IPS DF 4.7 (cell line): ENCODE measurements at regions not wholly inside any gene's neighbourhood (a gene's known extent, or its start where the extent isn't known, plus 50 kb on each side); places are given as distances from the start of the nearest gene placed in this dataset.
"Not testable (repeated sequence)": the region's sequence is repeated elsewhere in the genome, so short reads cannot be mapped to it uniquely, and the experiment has no call there.

Experiments
- DNase-seq: peaks from one replicate; pipeline ENCODE4 v3.0.0-alpha.2; 2013; ENCODE audit warnings: low spot score; ENCODE audit errors: extremely low read depth

- DNase-seq = no peak
Measured at GRCh38 chr5:66348387-66349125, 204.5 kb downstream of the SREK1 start.

- DNase-seq = no peak
Measured at GRCh38 chr5:66351813-66352212, 207.7 kb downstream of the SREK1 start.

GRCh38 chr5:66353186-66353585, 209.1 kb downstream of the SREK1 start:
- no peak for DNase-seq

GRCh38 chr5:66354422-66354821, 210.3 kb downstream of the SREK1 start:
- DNase-seq = no peak

- DNase-seq = no peak
Measured at GRCh38 chr5:66356011-66356565, 212.0 kb downstream of the SREK1 start.

GRCh38 chr5:66358741-66359140, 214.6 kb downstream of the SREK1 start:
- no peak for DNase-seq

- DNase-seq = no peak
Measured at GRCh38 chr5:66361070-66361469, 217.0 kb downstream of the SREK1 start.

- DNase-seq = no peak
Measured at GRCh38 chr5:66362046-66362445, 217.9 kb downstream of the SREK1 start.

GRCh38 chr5:66362687-66363086, 218.6 kb downstream of the SREK1 start:
- DNase-seq = no peak

- DNase-seq = no peak
Measured at GRCh38 chr5:66363097-66363496, 219.0 kb downstream of the SREK1 start.

GRCh38 chr5:66364186-66364585, 220.1 kb downstream of the SREK1 start:
- DNase-seq = no peak

- DNase-seq = no peak
Measured at GRCh38 chr5:66365981-66366380, 221.9 kb downstream of the SREK1 start.

- DNase-seq = no peak
Measured at GRCh38 chr5:66367814-66368541, 223.9 kb downstream of the SREK1 start.

GRCh38 chr5:66368811-66369210, 224.7 kb downstream of the SREK1 start:
- DNase-seq = no peak

- DNase-seq = no peak
Measured at GRCh38 chr5:66377747-66378146, 218.4 kb upstream of the MAST4 start.

- no peak for DNase-seq
Measured at GRCh38 chr5:66378407-66378806, 217.8 kb upstream of the MAST4 start.

- DNase-seq = no peak
Measured at GRCh38 chr5:66382152-66382551, 214.0 kb upstream of the MAST4 start.

- DNase-seq = not testable (repeated sequence)
Measured at GRCh38 chr5:66405145-66405544, 191.0 kb upstream of the MAST4 start.

GRCh38 chr5:66406761-66407336, 189.3 kb upstream of the MAST4 start:
- no peak for DNase-seq

- DNase-seq = no peak
Measured at GRCh38 chr5:66407765-66408164, 188.4 kb upstream of the MAST4 start.

- no peak for DNase-seq
Measured at GRCh38 chr5:66408576-66408975, 187.6 kb upstream of the MAST4 start.

- DNase-seq = no peak
Measured at GRCh38 chr5:66410122-66410521, 186.1 kb upstream of the MAST4 start.
